Keratinocyte (primary cell): ENCODE measurements at regions not wholly inside any gene's neighbourhood (a gene's known extent, or its start where the extent isn't known, plus 50 kb on each side); places are given as distances from the start of the nearest gene placed in this dataset.

Source experiments
- DNase-seq: peaks from one replicate; pipeline ENCODE4 v3.0.0-alpha.2; 2011; ENCODE audit warnings: low read depth, missing footprints, low spot score
- FAIRE-seq: peaks from 2 replicates; lab custom pipeline; 2011; peaks lifted over from hg19 to GRCh38; lab: Jason Lieb, UNC
- H2AFZ ChIP-seq: 2 replicates; pipeline ENCODE4 v1.6.0; 2012; ENCODE audit warnings: low read length, control low read depth, inconsistent platforms; ENCODE audit not compliant: control insufficient read depth
- H3K27ac ChIP-seq: 2 replicates; pipeline ENCODE4 v1.5.1; 2011; ENCODE audit warnings: low read length; ENCODE audit not compliant: control insufficient read depth, insufficient read depth
- H3K27me3 ChIP-seq: 3 replicates; pipeline ENCODE4 v1.6.0; 2011; ENCODE audit warnings: low read length; ENCODE audit not compliant: control insufficient read depth, insufficient read depth; ENCODE audit errors: extremely low read depth
- H3K36me3 ChIP-seq, 2 experiments: 2 replicates in 1 of 2; 3 replicates in 1 of 2; pipeline ENCODE4 v1.5.1; 2011; ENCODE audit warnings: low read length in 2 of 2, mild to moderate bottlenecking in 1 of 2; ENCODE audit not compliant: control insufficient read depth in 2 of 2, insufficient read depth in 2 of 2; ENCODE audit errors: extremely low read depth in 1 of 2
- H3K4me1 ChIP-seq: 3 replicates; pipeline ENCODE4 v1.5.1; 2011; ENCODE audit warnings: low read length; ENCODE audit not compliant: control insufficient read depth, insufficient read depth; ENCODE audit errors: extremely low read depth
- H3K4me2 ChIP-seq: 3 replicates; pipeline ENCODE4 v1.6.0; 2011; ENCODE audit warnings: low read depth, low read length; ENCODE audit not compliant: control insufficient read depth, insufficient read depth; ENCODE audit errors: extremely low read depth
- H3K4me3 ChIP-seq, 3 experiments: fragments of 200-600 bp in 1 of 3; sonication (generic) in 1 of 3; 2 replicates in 2 of 3; 3 replicates in 1 of 3; pipeline ENCODE4 v1.5.1; 2011 to 2016; ENCODE audit warnings: low read length in 3 of 3, mild to moderate bottlenecking in 3 of 3, control low read depth in 2 of 3, inconsistent platforms in 1 of 3, low read depth in 1 of 3, mixed read lengths in 1 of 3, mixed run types in 1 of 3, moderate library complexity in 1 of 3; ENCODE audit not compliant: control insufficient read depth in 2 of 3, insufficient read depth in 2 of 3; ENCODE audit errors: extremely low read depth in 1 of 3
- H3K79me2 ChIP-seq: 2 replicates; pipeline ENCODE4 v1.6.0; 2012; ENCODE audit warnings: low read length; ENCODE audit not compliant: control insufficient read depth, insufficient read depth
- H3K9ac ChIP-seq: 3 replicates; pipeline ENCODE4 v1.6.0; 2011; ENCODE audit warnings: low read length; ENCODE audit not compliant: control insufficient read depth, insufficient read depth; ENCODE audit errors: extremely low read depth
- H3K9me1 ChIP-seq: 3 replicates; pipeline ENCODE4 v1.6.0; 2011; ENCODE audit warnings: low read length; ENCODE audit not compliant: control insufficient read depth, insufficient read depth; ENCODE audit errors: extremely low read depth
- H3K9me3 ChIP-seq: 2 replicates; pipeline ENCODE4 v1.5.1; 2012; ENCODE audit warnings: low read depth, low read length; ENCODE audit not compliant: control insufficient read depth
- H4K20me1 ChIP-seq: 3 replicates; pipeline ENCODE4 v1.6.0; 2011; ENCODE audit warnings: low read length; ENCODE audit not compliant: control insufficient read depth, insufficient read depth; ENCODE audit errors: extremely low read depth
- CTCF ChIP-seq, 3 experiments: IDR thresholded peaks in 1 of 3; conservative IDR thresholded peaks in 1 of 3; optimal IDR thresholded peaks in 1 of 3; 2 replicates in 2 of 3; 3 replicates in 1 of 3; pipeline versions ENCODE3 to v1.5.1; 2011; ENCODE audit warnings: low read length in 3 of 3, mild to moderate bottlenecking in 3 of 3, moderate library complexity in 2 of 3, control low read depth in 1 of 3, inconsistent platforms in 1 of 3; ENCODE audit not compliant: insufficient read depth in 2 of 3; ENCODE audit errors: extremely low read depth in 1 of 3
- EZH2 ChIP-seq: IDR thresholded peaks from one replicate; pipeline ENCODE4 v1.6.1; 2012; ENCODE audit warnings: inconsistent platforms, mild to moderate bottlenecking, low read length, moderate library complexity
- dilution Hi-C: fragments of 300-500 bp; cut with MboI; formaldehyde crosslinking; loops from one replicate; pipeline ENCODE4 v1.7.0; 2020; ENCODE audit warnings: low sequenced_read_pairs; ENCODE audit not compliant: extremely low pct_ligation_motif_present

DNA sequence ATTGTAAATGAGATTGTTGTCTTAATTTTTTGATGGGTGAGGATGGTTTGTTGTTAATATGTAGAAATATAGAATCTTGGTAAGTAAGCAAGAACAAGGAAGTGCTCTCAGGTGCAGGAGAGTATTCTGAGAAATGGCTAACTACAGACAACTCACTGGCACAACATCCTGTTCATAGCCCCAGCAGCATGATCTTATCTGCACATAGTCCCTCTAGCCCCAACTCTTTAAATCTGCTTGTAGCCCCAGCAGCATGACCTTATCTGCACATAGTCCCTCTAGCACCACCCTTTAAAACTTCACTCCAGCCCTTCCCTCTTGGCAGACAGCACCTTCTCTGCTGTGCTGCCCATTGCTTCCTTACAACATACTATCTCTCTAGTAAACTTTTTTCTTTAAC lies 1957.1 kb upstream of the ADGRL3 start:
- no peaks in the 10 kb centered on the region for H3K9me1 ChIP-seq
- H2AFZ ChIP-seq, result no peak overlapping the region
- H3K4me2 ChIP-seq, result no peak overlapping the region
- H3K9me3 ChIP-seq, result no peaks in the 10 kb centered on the region
- no peaks in the 10 kb centered on the region for H3K79me2 ChIP-seq
- no peaks in the 10 kb centered on the region for H3K36me3 ChIP-seq
- no peak overlapping the region for H3K4me3 ChIP-seq
- FAIRE-seq (no peak), DNase-seq (no peak)
- no peak for TF ChIP-seq EZH2
- TF ChIP-seq CTCF (optimal IDR thresholded peaks at IDR 0.05 in 1 of 3, IDR thresholded peaks at IDR 0.05 in 1 of 3, conservative IDR thresholded peaks at IDR 0.05 in 1 of 3; ENCODE audit: extremely low read depth in 1 of 3, insufficient read depth in 2 of 3, low read length in 3 of 3), result no peak
- H3K27ac ChIP-seq, result no peak overlapping the region
- H4K20me1 ChIP-seq, result no peaks in the 10 kb centered on the region
- no peaks in the 10 kb centered on the region for H3K27me3 ChIP-seq
- dilution Hi-C loops, result no loop called here
- no peak overlapping the region for H3K9ac ChIP-seq
- no peaks in the 10 kb centered on the region for H3K4me1 ChIP-seq

DNA sequence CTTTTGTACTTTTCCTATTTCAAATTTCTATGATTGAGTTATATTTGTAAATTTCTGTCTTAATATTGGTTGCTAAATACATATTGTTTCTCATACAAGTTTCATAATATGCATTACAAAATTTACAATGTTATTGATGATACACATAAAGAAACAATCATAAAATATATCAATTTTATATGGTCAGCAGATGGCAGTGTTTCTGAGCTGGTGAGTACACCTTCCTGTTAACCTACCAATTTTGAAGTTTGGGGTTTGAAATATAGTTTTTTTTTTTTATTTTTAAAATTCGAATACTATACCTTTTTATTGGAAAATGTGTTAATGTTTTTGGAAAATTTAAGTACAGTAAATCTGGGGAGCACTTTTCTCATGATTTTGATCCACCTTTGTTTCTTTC lies 1953.1 kb upstream of the ADGRL3 start:
- no peaks in the 10 kb centered on the region for H3K4me1 ChIP-seq
- no peak overlapping the region for H3K4me3 ChIP-seq
- no peak for DNase-seq
- H3K27ac ChIP-seq, result no peak overlapping the region
- TF ChIP-seq EZH2 (no peak), CTCF (optimal IDR thresholded peaks at IDR 0.05 in 1 of 3, IDR thresholded peaks at IDR 0.05 in 1 of 3, conservative IDR thresholded peaks at IDR 0.05 in 1 of 3; ENCODE audit: extremely low read depth in 1 of 3, insufficient read depth in 2 of 3, low read length in 3 of 3) (peak in 1 of 3 experiments; percentile 23)
- H3K9me3 ChIP-seq, result no peaks in the 10 kb centered on the region
- H4K20me1 ChIP-seq, result no peaks in the 10 kb centered on the region
- H3K79me2 ChIP-seq, result no peaks in the 10 kb centered on the region
- H3K4me2 ChIP-seq, result no peak overlapping the region
- no peaks in the 10 kb centered on the region for H3K36me3 ChIP-seq
- dilution Hi-C loops, result no loop called here
- H3K27me3 ChIP-seq, result no peaks in the 10 kb centered on the region
- H3K9me1 ChIP-seq, result no peaks in the 10 kb centered on the region
- no peak overlapping the region for H2AFZ ChIP-seq
- H3K9ac ChIP-seq, result no peak overlapping the region
- no peak for FAIRE-seq
